Fibroblast of peridontal ligament (primary cell): ENCODE measurements at regions not wholly inside any gene's neighbourhood (a gene's known extent, or its start where the extent isn't known, plus 50 kb on each side); places are given as distances from the start of the nearest gene placed in this dataset.
A peak's percentile ranks its signal among the peaks of the same experiment; 100 is the strongest.
"Not testable (repeated sequence)": the region's sequence is repeated elsewhere in the genome, so short reads cannot be mapped to it uniquely, and the experiment has no call there.

Source experiments
- DNase-seq: peaks from one replicate; pipeline ENCODE4 v3.0.0-alpha.2; 2010; ENCODE audit errors: extremely low read depth

GRCh38 chr17:71828182-71828596 lies 292.6 kb upstream of the SOX9 start:
- DNase-seq, result peak; percentile 88

- DNase-seq, result no peak
These were observed 290.0 kb upstream of the SOX9 start for GRCh38 chr17:71830866-71831265.

- no peak for DNase-seq
These were observed 277.8 kb upstream of the SOX9 start for GRCh38 chr17:71842986-71843385.

GRCh38 chr17:71845337-71845736 lies 275.5 kb upstream of the SOX9 start:
- DNase-seq, result no peak

GRCh38 chr17:71846561-71847110 lies 274.2 kb upstream of the SOX9 start:
- DNase-seq, result no peak

GRCh38 chr17:71849783-71850768 lies 270.7 kb upstream of the SOX9 start:
- DNase-seq, result no peak

GRCh38 chr17:71850812-71851211 lies 270.0 kb upstream of the SOX9 start:
- no peak for DNase-seq

- no peak for DNase-seq
These were observed 265.8 kb upstream of the SOX9 start for GRCh38 chr17:71855010-71855409.

- DNase-seq, result no peak
These were observed 256.1 kb upstream of the SOX9 start for GRCh38 chr17:71864755-71865154.

GRCh38 chr17:71866095-71866494 lies 254.7 kb upstream of the SOX9 start:
- DNase-seq, result no peak

- no peak for DNase-seq
These were observed 251.5 kb upstream of the SOX9 start for GRCh38 chr17:71869293-71869692.

- DNase-seq, result no peak
These were observed 250.8 kb upstream of the SOX9 start for GRCh38 chr17:71869841-71870545.

- DNase-seq, result no peak
These were observed 250.3 kb upstream of the SOX9 start for GRCh38 chr17:71870546-71870862.

GRCh38 chr17:71872843-71873485 lies 247.9 kb upstream of the SOX9 start:
- no peak for DNase-seq

GRCh38 chr17:71874773-71875172 lies 246.0 kb upstream of the SOX9 start:
- DNase-seq, result not testable (repeated sequence)

GRCh38 chr17:71878271-71878670 lies 242.5 kb upstream of the SOX9 start:
- no peak for DNase-seq

GRCh38 chr17:71878998-71879397 lies 241.8 kb upstream of the SOX9 start:
- DNase-seq, result no peak

- DNase-seq, result no peak
These were observed 239.8 kb upstream of the SOX9 start for GRCh38 chr17:71881041-71881440.

- DNase-seq, result no peak
These were observed 239.2 kb upstream of the SOX9 start for GRCh38 chr17:71881581-71881980.

- no peak for DNase-seq
These were observed 237.6 kb upstream of the SOX9 start for GRCh38 chr17:71883258-71883657.

GRCh38 chr17:71883845-71884244 lies 237.0 kb upstream of the SOX9 start:
- DNase-seq, result no peak

- no peak for DNase-seq
These were observed 235.2 kb upstream of the SOX9 start for GRCh38 chr17:71885662-71886061.
